Neural cell (in vitro differentiated cells): ENCODE measurements at regions not wholly inside any gene's neighbourhood (a gene's known extent, or its start where the extent isn't known, plus 50 kb on each side); places are given as distances from the start of the nearest gene placed in this dataset.
"Not testable (repeated sequence)": the region's sequence is repeated elsewhere in the genome, so short reads cannot be mapped to it uniquely, and the experiment has no call there.

ENCODE experiments used
- H2AFZ ChIP-seq: fragments of 200-600, 300-800 bp; sonication (generic), shearing (Covaris generic); 2 replicates; pipeline ENCODE4 v1.6.0; 2014; ENCODE audit warnings: low read depth, mild to moderate bottlenecking, antibody characterized with exemption, low read length, moderate library complexity
- H3F3A ChIP-seq: fragments of 200-600 bp; shearing (Covaris generic); 2 replicates; pipeline ENCODE4 v1.6.1; 2016; ENCODE audit warnings: mild to moderate bottlenecking, moderate library complexity, mixed read lengths, antibody characterized with exemption, low read length; ENCODE audit not compliant: insufficient read depth, poor library complexity, severe bottlenecking
- H3K27ac ChIP-seq: fragments of 200-600, 300-800 bp; sonication (generic), shearing (Covaris generic); 2 replicates; pipeline ENCODE4 v1.5.1; 2014; ENCODE audit warnings: mild to moderate bottlenecking, low read length, moderate library complexity
- H3K27me3 ChIP-seq: fragments of 300-800, 200-600 bp; sonication (generic), shearing (Covaris generic); 2 replicates; pipeline ENCODE4 v1.6.0; 2014; ENCODE audit warnings: mild to moderate bottlenecking, low read depth, low read length, moderate library complexity; ENCODE audit not compliant: insufficient read depth
- H3K36me3 ChIP-seq: fragments of 300-800, 200-600 bp; sonication (generic), shearing (Covaris generic); 2 replicates; pipeline ENCODE4 v1.5.1; 2014; ENCODE audit warnings: mild to moderate bottlenecking, antibody characterized with exemption, low read length, moderate library complexity; ENCODE audit not compliant: insufficient read depth
- H3K4me2 ChIP-seq: fragments of 300-800, 200-600 bp; sonication (generic), shearing (Covaris generic); 2 replicates; pipeline ENCODE4 v1.6.0; 2014; ENCODE audit warnings: mild to moderate bottlenecking, low read length
- H3K4me3 ChIP-seq: fragments of 300-800, 200-600 bp; sonication (generic), shearing (Covaris generic); 2 replicates; pipeline ENCODE4 v1.5.1; 2014; ENCODE audit warnings: mild to moderate bottlenecking, low read length, moderate library complexity
- H3K79me2 ChIP-seq: fragments of 200-600 bp; shearing (Covaris generic); replicated peaks from 2 replicates; pipeline ENCODE4 v1.6.0; 2014; ENCODE audit warnings: mild to moderate bottlenecking, low read length, moderate library complexity; ENCODE audit not compliant: insufficient read depth
- H3K9ac ChIP-seq: fragments of 300-800, 200-600 bp; sonication (generic), shearing (Covaris generic); 2 replicates; pipeline ENCODE4 v1.6.1; 2016; ENCODE audit warnings: mild to moderate bottlenecking, low read length, mixed read lengths
- H3K9me2 ChIP-seq: fragments of 200-600 bp; shearing (Covaris generic); 2 replicates; pipeline ENCODE4 v1.6.1; 2016; ENCODE audit warnings: mild to moderate bottlenecking, low read length, mixed read lengths; ENCODE audit not compliant: insufficient read depth
- H3K9me3 ChIP-seq: fragments of 200-600, 300-800 bp; sonication (generic), shearing (Covaris generic); 2 replicates; pipeline ENCODE4 v1.6.1; 2016; ENCODE audit warnings: mild to moderate bottlenecking, mixed run types, low read length, moderate library complexity, mixed read lengths
- H4K20me1 ChIP-seq: fragments of 200-600 bp; shearing (Covaris generic); 2 replicates; pipeline ENCODE4 v1.6.1; 2016; ENCODE audit warnings: mild to moderate bottlenecking, mixed run types; ENCODE audit not compliant: insufficient read depth
- EP300 ChIP-seq: fragments of 450-650 bp; conservative IDR thresholded peaks from 2 replicates; pipeline ENCODE4 v1.6.1; 2014; ENCODE audit warnings: antibody characterized with exemption, mild to moderate bottlenecking, moderate library complexity; ENCODE audit not compliant: poor library complexity, severe bottlenecking
- EZH2 ChIP-seq: fragments of 200-600, 300-800 bp; shearing (Covaris generic), sonication (generic); IDR thresholded peaks from 2 replicates; pipeline ENCODE4 v1.6.1; 2014; ENCODE audit warnings: antibody characterized with exemption, low read length, borderline replicate concordance, mild to moderate bottlenecking; ENCODE audit not compliant: insufficient read depth, poor library complexity, severe bottlenecking
- MXI1 ChIP-seq: fragments of 450-650 bp; conservative IDR thresholded peaks from 2 replicates; pipeline ENCODE4 v1.6.1; 2014; ENCODE audit warnings: antibody characterized with exemption, mild to moderate bottlenecking; ENCODE audit not compliant: poor library complexity, severe bottlenecking
- POLR2AphosphoS5 ChIP-seq: IDR thresholded peaks from 2 replicates; pipeline ENCODE4 v1.6.1; 2012
- RAD21 ChIP-seq: fragments of 450-650 bp; conservative IDR thresholded peaks from 2 replicates; pipeline ENCODE4 v1.6.1; 2014; ENCODE audit warnings: antibody characterized with exemption, mild to moderate bottlenecking, moderate library complexity
- SMC3 ChIP-seq: fragments of 450-650 bp; conservative IDR thresholded peaks from 2 replicates; pipeline ENCODE4 v1.6.1; 2014; ENCODE audit warnings: antibody characterized with exemption, mild to moderate bottlenecking, moderate library complexity; ENCODE audit not compliant: poor library complexity
- TAF1 ChIP-seq: IDR thresholded peaks from 2 replicates; pipeline ENCODE4 v1.6.1; 2012; ENCODE audit warnings: low read depth
- TF ChIP-seq, protein P1 (sequence below): fragments of 450-650 bp; IDR thresholded peaks from 2 replicates; pipeline ENCODE4 v1.5.1; 2014; ENCODE audit warnings: antibody characterized with exemption, mild to moderate bottlenecking, moderate library complexity; ENCODE audit not compliant: poor library complexity, severe bottlenecking
- TF ChIP-seq, protein P2 (sequence below): IDR thresholded peaks from 2 replicates; pipeline ENCODE4 v1.6.1; 2012; ENCODE audit warnings: borderline replicate concordance

DNA sequence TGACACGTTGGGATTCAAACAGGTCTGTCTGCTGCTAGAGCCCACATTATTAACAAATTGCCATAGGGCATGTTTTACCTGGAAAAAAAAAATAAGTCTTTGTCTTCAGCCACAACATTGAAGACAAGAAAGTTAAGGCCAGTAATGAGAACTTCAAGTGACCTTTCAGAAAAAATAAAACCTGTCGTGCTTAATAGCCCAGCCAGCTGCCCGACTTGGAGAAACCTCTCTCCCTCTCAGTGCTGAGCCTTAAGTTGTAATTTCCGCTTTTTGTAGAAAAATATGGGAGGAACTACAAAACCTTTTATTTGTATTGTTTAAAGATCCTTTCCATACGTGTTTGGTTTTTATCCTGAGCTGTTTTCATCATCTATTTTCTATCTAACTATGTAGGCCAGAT, 454.3 kb upstream of the SLITRK6 start:
- not testable (repeated sequence) for H3K9me2 ChIP-seq, H3K9ac ChIP-seq, H3K36me3 ChIP-seq, H3K27ac ChIP-seq, H2AFZ ChIP-seq, H4K20me1 ChIP-seq, H3K9me3 ChIP-seq, H3K4me3 ChIP-seq, H3K4me2 ChIP-seq, H3K79me2 ChIP-seq, H3K27me3 ChIP-seq, H3F3A ChIP-seq

DNA sequence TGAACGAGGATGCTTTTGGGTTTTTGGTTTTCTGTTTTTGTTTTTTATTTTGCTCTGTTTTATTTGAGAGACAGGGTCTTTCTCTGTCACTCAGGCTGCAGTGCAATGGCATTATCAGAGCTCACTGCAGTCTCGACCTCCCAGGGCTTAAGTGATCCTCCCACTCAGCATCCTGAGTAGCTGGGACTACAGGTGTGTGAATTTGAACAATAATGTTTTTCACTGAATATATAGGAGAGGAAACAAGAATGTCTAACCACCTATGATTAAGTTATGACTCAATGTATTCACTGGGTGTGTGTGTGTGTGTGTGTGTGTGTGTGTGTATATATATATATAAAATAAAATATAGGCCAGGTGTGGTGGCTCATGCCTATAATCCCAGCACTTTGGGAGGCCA, 456.6 kb upstream of the SLITRK6 start:
- H3K36me3 ChIP-seq, H3K79me2 ChIP-seq, H3K27ac ChIP-seq, H3K4me2 ChIP-seq, H3K4me3 ChIP-seq, H3K9ac ChIP-seq, H3F3A ChIP-seq, H3K27me3 ChIP-seq, H2AFZ ChIP-seq, H4K20me1 ChIP-seq, H3K9me3 ChIP-seq, H3K9me2 ChIP-seq: not testable (repeated sequence)

DNA sequence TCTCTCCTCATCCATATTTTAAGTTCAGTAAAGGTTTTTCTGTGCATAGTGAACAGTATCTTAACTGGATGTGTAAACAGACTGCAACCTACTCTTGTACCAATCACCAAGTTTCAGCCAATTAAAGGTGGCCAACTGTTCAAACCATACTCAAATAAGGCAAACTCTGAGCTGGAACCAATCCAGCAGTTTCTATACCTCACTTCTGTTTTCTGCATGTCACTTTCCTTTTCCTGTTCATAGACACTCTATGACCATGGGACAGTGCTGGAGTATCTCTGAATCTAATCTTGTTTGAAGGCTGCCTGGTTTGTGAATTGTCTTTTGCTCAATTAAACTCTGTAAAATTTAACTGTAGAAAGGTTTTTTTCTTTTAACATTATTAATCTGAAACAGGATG, 470.3 kb upstream of the SLITRK6 start:
- no peaks in the 10 kb centered on the region for H3K9me3 ChIP-seq
- no peak overlapping the region for H3K27ac ChIP-seq
- H2AFZ ChIP-seq = no peak overlapping the region
- H3K4me3 ChIP-seq = no peak overlapping the region
- H3K36me3 ChIP-seq = no peaks in the 10 kb centered on the region
- no peaks in the 10 kb centered on the region for H3K9me2 ChIP-seq
- TF ChIP-seq RAD21 = no peak
- TF ChIP-seq, protein P1, sequence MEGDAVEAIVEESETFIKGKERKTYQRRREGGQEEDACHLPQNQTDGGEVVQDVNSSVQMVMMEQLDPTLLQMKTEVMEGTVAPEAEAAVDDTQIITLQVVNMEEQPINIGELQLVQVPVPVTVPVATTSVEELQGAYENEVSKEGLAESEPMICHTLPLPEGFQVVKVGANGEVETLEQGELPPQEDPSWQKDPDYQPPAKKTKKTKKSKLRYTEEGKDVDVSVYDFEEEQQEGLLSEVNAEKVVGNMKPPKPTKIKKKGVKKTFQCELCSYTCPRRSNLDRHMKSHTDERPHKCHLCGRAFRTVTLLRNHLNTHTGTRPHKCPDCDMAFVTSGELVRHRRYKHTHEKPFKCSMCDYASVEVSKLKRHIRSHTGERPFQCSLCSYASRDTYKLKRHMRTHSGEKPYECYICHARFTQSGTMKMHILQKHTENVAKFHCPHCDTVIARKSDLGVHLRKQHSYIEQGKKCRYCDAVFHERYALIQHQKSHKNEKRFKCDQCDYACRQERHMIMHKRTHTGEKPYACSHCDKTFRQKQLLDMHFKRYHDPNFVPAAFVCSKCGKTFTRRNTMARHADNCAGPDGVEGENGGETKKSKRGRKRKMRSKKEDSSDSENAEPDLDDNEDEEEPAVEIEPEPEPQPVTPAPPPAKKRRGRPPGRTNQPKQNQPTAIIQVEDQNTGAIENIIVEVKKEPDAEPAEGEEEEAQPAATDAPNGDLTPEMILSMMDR = no peak
- TF ChIP-seq, protein P2, sequence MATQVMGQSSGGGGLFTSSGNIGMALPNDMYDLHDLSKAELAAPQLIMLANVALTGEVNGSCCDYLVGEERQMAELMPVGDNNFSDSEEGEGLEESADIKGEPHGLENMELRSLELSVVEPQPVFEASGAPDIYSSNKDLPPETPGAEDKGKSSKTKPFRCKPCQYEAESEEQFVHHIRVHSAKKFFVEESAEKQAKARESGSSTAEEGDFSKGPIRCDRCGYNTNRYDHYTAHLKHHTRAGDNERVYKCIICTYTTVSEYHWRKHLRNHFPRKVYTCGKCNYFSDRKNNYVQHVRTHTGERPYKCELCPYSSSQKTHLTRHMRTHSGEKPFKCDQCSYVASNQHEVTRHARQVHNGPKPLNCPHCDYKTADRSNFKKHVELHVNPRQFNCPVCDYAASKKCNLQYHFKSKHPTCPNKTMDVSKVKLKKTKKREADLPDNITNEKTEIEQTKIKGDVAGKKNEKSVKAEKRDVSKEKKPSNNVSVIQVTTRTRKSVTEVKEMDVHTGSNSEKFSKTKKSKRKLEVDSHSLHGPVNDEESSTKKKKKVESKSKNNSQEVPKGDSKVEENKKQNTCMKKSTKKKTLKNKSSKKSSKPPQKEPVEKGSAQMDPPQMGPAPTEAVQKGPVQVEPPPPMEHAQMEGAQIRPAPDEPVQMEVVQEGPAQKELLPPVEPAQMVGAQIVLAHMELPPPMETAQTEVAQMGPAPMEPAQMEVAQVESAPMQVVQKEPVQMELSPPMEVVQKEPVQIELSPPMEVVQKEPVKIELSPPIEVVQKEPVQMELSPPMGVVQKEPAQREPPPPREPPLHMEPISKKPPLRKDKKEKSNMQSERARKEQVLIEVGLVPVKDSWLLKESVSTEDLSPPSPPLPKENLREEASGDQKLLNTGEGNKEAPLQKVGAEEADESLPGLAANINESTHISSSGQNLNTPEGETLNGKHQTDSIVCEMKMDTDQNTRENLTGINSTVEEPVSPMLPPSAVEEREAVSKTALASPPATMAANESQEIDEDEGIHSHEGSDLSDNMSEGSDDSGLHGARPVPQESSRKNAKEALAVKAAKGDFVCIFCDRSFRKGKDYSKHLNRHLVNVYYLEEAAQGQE = no peak
- TF ChIP-seq TAF1 = no peak
- no peak for TF ChIP-seq POLR2AphosphoS5
- TF ChIP-seq EZH2 = no peak
- no peak for TF ChIP-seq EP300
- TF ChIP-seq SMC3 = no peak
- TF ChIP-seq MXI1 = no peak
- H3F3A ChIP-seq = no peaks in the 10 kb centered on the region
- H3K9ac ChIP-seq = no peak overlapping the region
- no peak overlapping the region for H3K4me2 ChIP-seq
- H3K79me2 ChIP-seq = no peaks in the 10 kb centered on the region
- H4K20me1 ChIP-seq = no peaks in the 10 kb centered on the region
- no peaks in the 10 kb centered on the region for H3K27me3 ChIP-seq
